ENCODE measurements at regions not wholly inside any gene's neighbourhood (a gene's known extent, or its start where the extent isn't known, plus 50 kb on each side); places are given as distances from the start of the nearest gene placed in this dataset.

GRCh38 chr12:24049728-24050127 lies 100.3 kb upstream of the SOX5 start:
- peaks cover 7% of the 10 kb centered on the region for H3K27me3 ChIP-seq (ENCODE audit: insufficient read depth, low read length)
- Mint-ChIP-seq H3K9me3 (ENCODE audit: unreplicated experiment) (no peaks in the 10 kb centered on the region), H3K4me1 (ENCODE audit: low read depth, unreplicated experiment) (peaks cover 5% of the 10 kb centered on the region), H3K27ac (ENCODE audit: unreplicated experiment) (no peak overlapping the region), H3K27me3 (ENCODE audit: low read depth, unreplicated experiment) (no peaks in the 10 kb centered on the region), H3K4me3 (ENCODE audit: unreplicated experiment) (no peak overlapping the region), H3K36me3 (ENCODE audit: low read depth, unreplicated experiment) (no peaks in the 10 kb centered on the region)
- no peak for TF ChIP-seq CTCF (IDR thresholded peaks at IDR 0.05; ENCODE audit: insufficient read depth, low read depth, low read length)
- TF ChIP-seq EZH2 (IDR thresholded peaks at IDR 0.05; ENCODE audit: insufficient read depth, low read length), result no peak
- FAIRE-seq (no peak), DNase-seq (ENCODE audit: low read depth) (no peak)
- no peak overlapping the region for H3K9ac ChIP-seq (ENCODE audit: low read length)
- H3K4me2 ChIP-seq (ENCODE audit: low read length), result no peak overlapping the region
- H3K79me2 ChIP-seq (ENCODE audit: insufficient read depth, low read length), result no peaks in the 10 kb centered on the region
- H3K27ac ChIP-seq (ENCODE audit: low read depth, low read length), result no peak overlapping the region
- H2AFZ ChIP-seq (ENCODE audit: low read depth, low read length), result no peak overlapping the region
- no peaks in the 10 kb centered on the region for H4K20me1 ChIP-seq (ENCODE audit: insufficient read depth, low read length)
- peaks cover 9% of the 10 kb centered on the region for H3K4me1 ChIP-seq (ENCODE audit: insufficient read depth, low read length)
- no peaks in the 10 kb centered on the region for H3K36me3 ChIP-seq (ENCODE audit: insufficient read depth, low read length)
- no peak overlapping the region for H3K4me3 ChIP-seq (ENCODE audit: insufficient read depth, low read depth, low read length)
- no peaks in the 10 kb centered on the region for H3K9me3 ChIP-seq (ENCODE audit: insufficient read depth, low read depth, low read length)

GRCh38 chr12:24049101-24049500 lies 99.6 kb upstream of the SOX5 start:
- H3K9ac ChIP-seq (ENCODE audit: low read length), result no peak overlapping the region
- no peak for FAIRE-seq
- H2AFZ ChIP-seq (ENCODE audit: low read depth, low read length), result no peak overlapping the region
- peaks cover 10% of the 10 kb centered on the region for H3K27me3 ChIP-seq (ENCODE audit: insufficient read depth, low read length)
- Mint-ChIP-seq H3K36me3 (ENCODE audit: low read depth, unreplicated experiment) (no peaks in the 10 kb centered on the region), H3K4me3 (ENCODE audit: unreplicated experiment) (no peak overlapping the region), H3K4me1 (ENCODE audit: low read depth, unreplicated experiment) (peaks cover 5% of the 10 kb centered on the region), H3K27me3 (ENCODE audit: low read depth, unreplicated experiment) (no peaks in the 10 kb centered on the region), H3K9me3 (ENCODE audit: unreplicated experiment) (no peaks in the 10 kb centered on the region), H3K27ac (ENCODE audit: unreplicated experiment) (no peak overlapping the region)
- no peak for DNase-seq (ENCODE audit: low read depth)
- no peak overlapping the region for H3K27ac ChIP-seq (ENCODE audit: low read depth, low read length)
- no peak overlapping the region for H3K4me2 ChIP-seq (ENCODE audit: low read length)
- H3K9me3 ChIP-seq (ENCODE audit: insufficient read depth, low read depth, low read length), result no peaks in the 10 kb centered on the region
- TF ChIP-seq CTCF (IDR thresholded peaks at IDR 0.05; ENCODE audit: insufficient read depth, low read depth, low read length) (no peak), EZH2 (IDR thresholded peaks at IDR 0.05; ENCODE audit: insufficient read depth, low read length) (no peak)
- no peaks in the 10 kb centered on the region for H4K20me1 ChIP-seq (ENCODE audit: insufficient read depth, low read length)
- no peaks in the 10 kb centered on the region for H3K36me3 ChIP-seq (ENCODE audit: insufficient read depth, low read length)
- no peak overlapping the region for H3K4me3 ChIP-seq (ENCODE audit: insufficient read depth, low read depth, low read length)
- H3K79me2 ChIP-seq (ENCODE audit: insufficient read depth, low read length), result no peaks in the 10 kb centered on the region
- H3K4me1 ChIP-seq (ENCODE audit: insufficient read depth, low read length), result peaks cover 9% of the 10 kb centered on the region

GRCh38 chr12:24048446-24048845 lies 99.0 kb upstream of the SOX5 start:
- Histone ChIP-seq H3K27me3 (ENCODE audit: insufficient read depth, low read length) (peaks cover 10% of the 10 kb centered on the region), H3K4me2 (ENCODE audit: low read length) (no peak overlapping the region), H3K9me3 (ENCODE audit: insufficient read depth, low read depth, low read length) (no peaks in the 10 kb centered on the region), H3K36me3 (ENCODE audit: insufficient read depth, low read length) (no peaks in the 10 kb centered on the region), H3K4me1 (ENCODE audit: insufficient read depth, low read length) (peaks cover 9% of the 10 kb centered on the region), H3K79me2 (ENCODE audit: insufficient read depth, low read length) (no peaks in the 10 kb centered on the region), H2AFZ (ENCODE audit: low read depth, low read length) (no peak overlapping the region), H3K4me3 (ENCODE audit: insufficient read depth, low read depth, low read length) (no peak overlapping the region), H3K27ac (ENCODE audit: low read depth, low read length) (no peak overlapping the region), H3K9ac (ENCODE audit: low read length) (no peak overlapping the region), H4K20me1 (ENCODE audit: insufficient read depth, low read length) (no peaks in the 10 kb centered on the region)
- H3K36me3 Mint-ChIP-seq (ENCODE audit: low read depth, unreplicated experiment), result no peaks in the 10 kb centered on the region
- DNase-seq (ENCODE audit: low read depth) (no peak), FAIRE-seq (no peak)
- no peaks in the 10 kb centered on the region for H3K27me3 Mint-ChIP-seq (ENCODE audit: low read depth, unreplicated experiment)
- no peak overlapping the region for H3K4me3 Mint-ChIP-seq (ENCODE audit: unreplicated experiment)
- no peak for TF ChIP-seq CTCF (IDR thresholded peaks at IDR 0.05; ENCODE audit: insufficient read depth, low read depth, low read length)
- no peak for TF ChIP-seq EZH2 (IDR thresholded peaks at IDR 0.05; ENCODE audit: insufficient read depth, low read length)
- no peaks in the 10 kb centered on the region for H3K9me3 Mint-ChIP-seq (ENCODE audit: unreplicated experiment)
- peaks cover 5% of the 10 kb centered on the region for H3K4me1 Mint-ChIP-seq (ENCODE audit: low read depth, unreplicated experiment)
- no peak overlapping the region for H3K27ac Mint-ChIP-seq (ENCODE audit: unreplicated experiment)
